Germinal center (tissue), 1 donor: ENCODE measurements at regions not wholly inside any gene's neighbourhood (a gene's known extent, or its start where the extent isn't known, plus 50 kb on each side); places are given as distances from the start of the nearest gene placed in this dataset.

Experiments
- DNase-seq: peaks from one replicate; pipeline ENCODE4 v3.0.0; 2012; ENCODE audit warnings: mixed read lengths, low spot score

- no peak for DNase-seq
Observed at GRCh38 chr20:40591119-40591518, 97.9 kb downstream of the MAFB start.

DNA sequence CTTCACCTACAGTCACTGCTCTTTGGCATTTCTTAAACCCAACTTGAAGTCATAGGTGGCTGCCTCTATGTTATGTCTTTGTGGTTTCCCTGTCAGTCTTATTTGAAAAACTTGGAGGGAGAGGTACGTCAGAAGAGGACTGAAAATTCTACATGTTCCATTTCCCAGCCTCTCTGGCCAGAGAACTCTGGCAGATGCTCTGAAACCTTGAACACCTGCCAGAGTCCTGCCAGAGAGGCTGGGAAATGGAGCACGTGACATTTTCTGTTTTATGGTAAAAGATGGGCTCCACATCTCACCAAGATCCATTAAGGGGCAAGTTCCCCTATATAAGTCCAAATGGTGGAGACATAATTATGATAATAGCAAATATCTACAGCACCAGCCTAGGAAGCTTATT, 99.5 kb downstream of the MAFB start:
- DNase-seq, result no peak

GRCh38 chr20:40588891-40589290, 100.1 kb downstream of the MAFB start:
- no peak for DNase-seq

GRCh38 chr20:40587038-40587437, 102.0 kb downstream of the MAFB start:
- no peak for DNase-seq

DNA sequence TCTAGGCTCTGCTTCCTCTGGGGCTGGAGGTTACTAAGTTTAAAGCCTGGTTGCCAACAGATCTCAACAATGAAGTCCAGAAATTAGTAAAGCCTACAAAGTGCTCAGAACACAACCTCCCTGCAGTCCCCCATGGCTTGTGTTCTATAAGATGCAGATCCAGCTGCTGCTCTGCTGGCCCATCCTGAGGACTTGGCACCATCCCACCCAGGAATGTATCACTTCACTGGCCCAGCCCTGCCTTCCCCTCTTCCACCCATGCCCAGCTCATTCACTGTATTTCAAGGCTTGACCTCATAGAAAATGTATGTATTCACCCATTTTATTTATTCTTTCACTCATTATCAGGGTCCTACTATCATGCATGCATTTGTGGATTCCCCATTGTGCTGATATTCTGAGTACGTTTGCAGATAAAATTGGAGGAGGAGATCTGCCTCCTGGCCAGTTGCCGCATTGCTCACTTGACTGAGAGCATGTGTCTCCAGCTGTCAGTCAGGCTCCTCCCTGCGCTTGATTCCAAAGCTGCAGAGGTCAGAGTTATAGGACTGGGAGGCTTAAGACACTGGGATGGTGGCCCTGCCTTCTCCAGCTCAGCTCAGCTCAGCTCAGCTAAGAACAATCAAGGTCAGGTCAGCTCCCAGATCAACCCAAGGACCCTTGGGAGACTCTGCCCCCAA, 104.8 kb downstream of the MAFB start:
- no peak for DNase-seq

DNA sequence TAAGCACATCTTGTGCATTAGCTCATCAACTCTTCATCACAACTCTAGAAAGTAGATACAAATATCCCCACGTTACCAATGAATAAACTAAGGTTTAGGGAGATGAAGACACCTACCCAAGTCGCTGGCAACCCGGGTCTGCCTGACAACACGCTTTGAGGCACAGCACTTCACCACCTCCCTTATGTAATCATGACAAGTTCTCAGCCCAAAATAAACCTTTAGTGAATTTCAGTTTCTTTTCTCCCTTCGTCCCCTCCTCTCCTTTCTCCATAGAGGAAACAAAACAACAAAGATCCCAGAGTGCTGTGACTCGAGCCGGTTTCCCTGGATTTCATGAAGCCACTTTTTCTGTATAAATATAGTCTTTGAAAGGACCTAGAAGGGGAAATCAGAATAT, 105.4 kb downstream of the MAFB start:
- DNase-seq, result no peak

DNA sequence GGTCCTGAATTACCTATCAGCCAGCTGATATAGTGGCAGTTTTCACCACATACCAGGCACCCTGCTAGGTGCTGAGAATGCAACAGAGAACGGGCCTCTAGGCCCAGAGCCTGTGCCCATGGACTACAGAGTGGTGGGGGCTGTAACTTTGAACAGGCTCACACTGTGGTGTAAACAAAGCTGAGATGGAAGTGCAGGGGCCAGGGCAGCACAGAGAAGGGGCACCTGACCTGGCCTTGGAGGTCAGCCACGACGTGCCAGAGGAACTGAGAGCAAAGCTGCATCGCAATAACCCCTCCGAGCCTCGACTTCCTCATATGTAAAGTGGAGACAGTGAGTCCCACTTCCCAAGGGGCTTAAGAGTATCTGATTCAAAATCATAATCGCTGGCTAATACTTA, 105.8 kb downstream of the MAFB start:
- DNase-seq, result no peak

- DNase-seq, result no peak
Observed at GRCh38 chr20:40582531-40582930, 106.5 kb downstream of the MAFB start.

DNA sequence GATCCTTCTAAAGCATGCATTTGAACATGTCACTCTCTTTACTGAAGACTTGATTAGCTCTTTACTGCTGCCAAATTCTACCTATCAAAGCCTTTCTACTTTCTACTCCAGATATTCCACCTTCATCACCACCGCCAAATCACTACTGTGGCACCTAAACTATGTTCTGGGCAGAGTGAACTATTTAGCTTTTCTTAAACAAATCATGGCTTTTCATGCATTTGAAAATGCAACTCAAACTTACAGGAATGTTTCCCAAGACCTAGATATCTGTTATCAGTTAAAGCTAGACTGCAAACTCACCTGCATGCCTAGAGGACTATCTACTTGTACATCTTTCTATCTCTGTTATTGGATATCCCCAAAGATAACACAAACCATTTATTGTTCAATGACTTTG, 109.3 kb downstream of the MAFB start:
- no peak for DNase-seq

GRCh38 chr20:40578961-40579360, 110.1 kb downstream of the MAFB start:
- no peak for DNase-seq

- DNase-seq, result no peak
Observed at GRCh38 chr20:40575851-40576250, 113.2 kb downstream of the MAFB start.

DNA sequence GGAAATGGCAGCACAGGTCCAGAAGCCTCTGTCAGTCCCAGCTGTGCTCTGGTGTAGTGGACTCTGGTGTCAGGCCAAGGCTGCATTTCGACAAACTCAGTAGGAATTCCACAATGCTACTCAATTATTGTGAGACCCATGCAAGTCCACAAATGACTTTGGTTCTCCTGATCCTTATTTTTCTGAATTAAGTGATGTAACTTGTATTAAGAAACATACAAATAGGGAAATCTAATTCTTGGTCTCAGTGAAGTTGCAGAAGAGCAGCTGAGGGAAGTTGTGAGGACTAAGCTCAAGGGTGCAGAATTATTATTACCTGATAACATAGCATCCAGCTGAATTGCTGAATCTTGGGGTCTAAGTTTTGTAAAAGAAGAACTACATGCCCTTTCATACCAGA, 116.8 kb downstream of the MAFB start:
- no peak for DNase-seq

GRCh38 chr20:40571639-40572038, 117.4 kb downstream of the MAFB start:
- DNase-seq, result no peak

DNA sequence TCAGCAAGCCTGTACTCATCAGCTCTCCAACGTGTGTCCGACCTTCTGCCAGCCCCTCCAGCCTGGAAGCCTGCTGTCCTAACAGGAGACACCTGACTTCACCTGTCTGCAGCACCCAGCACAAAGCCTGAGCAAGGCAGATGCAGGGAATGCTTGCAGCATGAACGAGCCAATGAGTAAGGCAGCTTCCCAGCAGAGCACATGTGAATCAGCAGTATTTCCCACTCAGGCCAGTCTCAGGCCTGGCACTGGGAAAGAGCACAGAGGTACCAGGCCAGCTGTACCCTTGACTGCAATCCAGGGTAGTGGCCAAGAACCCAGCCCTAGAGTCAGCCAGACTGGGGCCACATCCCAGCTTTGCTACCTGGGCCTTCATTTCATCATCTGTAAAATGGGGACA, 120.8 kb downstream of the MAFB start:
- no peak for DNase-seq

- no peak for DNase-seq
Observed at GRCh38 chr20:40565682-40566040, 123.4 kb downstream of the MAFB start.

DNA sequence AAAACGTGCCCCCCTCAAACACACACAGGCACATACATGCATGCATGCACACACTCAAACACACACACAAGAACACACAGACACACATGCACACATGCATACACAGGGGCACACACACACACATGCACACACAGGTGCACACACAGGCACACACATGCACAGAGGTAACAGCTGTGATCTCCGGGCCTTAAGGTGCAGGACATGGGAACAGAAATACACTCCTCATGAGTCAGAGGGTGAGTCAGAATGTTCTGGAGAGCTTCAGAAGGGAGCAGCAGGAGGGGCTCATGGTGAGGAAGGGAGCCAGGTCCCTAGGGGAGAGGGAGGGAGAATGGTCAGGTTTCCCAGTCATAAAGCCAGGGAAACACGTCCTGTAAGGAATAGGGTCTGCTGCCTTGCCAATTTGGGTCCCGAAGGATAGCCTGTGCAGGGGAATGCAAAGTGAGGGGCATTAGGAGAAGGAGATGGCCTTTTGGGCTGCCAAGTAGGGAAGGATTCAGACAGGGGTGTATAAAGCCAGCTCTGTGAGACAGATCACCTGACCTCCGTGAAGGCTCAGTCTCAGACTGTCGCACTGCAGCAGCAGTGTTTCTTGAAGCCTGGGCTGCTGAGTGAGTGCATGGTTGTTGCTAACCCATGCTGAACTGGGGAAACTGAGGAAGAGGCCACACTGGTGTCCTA, 123.9 kb downstream of the MAFB start:
- no peak for DNase-seq

DNA sequence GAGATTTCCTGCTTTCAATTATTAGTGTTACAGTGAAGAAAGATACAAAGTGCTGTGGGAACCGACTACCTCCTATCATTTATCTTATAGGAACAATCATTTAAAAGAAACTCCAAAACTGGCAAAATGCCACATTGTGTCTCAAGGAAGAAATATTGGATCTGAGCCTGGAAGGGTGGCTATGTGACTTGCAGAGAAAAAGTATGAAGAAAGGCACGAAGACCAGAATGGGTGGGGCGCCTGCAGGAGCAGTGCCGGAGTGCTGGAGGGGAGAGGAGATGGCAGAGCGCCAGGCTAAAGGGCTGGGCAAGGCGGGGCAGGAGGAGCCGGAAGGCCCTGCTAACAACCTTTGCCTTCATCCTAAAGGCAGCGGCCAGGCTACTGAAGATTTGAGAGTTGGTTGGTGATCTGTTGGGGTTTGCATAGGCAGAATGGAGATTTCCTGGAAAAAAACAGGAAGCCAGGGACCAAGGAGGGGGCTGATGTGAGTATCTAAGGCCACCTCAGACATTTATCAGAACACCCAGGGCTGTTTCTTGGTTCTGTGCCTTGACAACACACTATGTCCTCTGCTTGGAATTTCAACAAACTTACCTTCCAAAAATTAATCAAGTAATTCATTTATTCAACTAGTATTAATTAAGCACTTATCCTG, 125.6 kb downstream of the MAFB start:
- DNase-seq, result no peak

DNA sequence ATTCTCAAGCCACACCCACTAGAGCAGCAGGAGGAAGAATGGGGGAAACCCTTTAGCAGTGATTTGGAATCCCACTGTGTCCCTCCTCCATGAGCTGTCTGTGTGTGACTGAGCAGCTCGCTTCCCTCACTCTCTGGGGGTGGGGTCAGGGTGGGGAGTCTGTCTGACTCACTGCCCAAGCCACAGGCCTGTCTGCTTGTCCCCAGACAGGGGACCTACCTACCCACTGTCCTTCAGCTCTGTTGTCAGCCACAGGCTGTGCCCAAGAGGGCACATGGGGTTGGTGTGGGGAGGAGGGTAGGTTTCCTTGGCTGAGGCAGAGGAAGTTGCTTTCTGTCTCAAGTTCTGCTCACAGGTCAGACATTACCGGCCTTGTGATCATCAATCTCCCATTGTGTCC, 127.0 kb downstream of the MAFB start:
- no peak for DNase-seq

DNA sequence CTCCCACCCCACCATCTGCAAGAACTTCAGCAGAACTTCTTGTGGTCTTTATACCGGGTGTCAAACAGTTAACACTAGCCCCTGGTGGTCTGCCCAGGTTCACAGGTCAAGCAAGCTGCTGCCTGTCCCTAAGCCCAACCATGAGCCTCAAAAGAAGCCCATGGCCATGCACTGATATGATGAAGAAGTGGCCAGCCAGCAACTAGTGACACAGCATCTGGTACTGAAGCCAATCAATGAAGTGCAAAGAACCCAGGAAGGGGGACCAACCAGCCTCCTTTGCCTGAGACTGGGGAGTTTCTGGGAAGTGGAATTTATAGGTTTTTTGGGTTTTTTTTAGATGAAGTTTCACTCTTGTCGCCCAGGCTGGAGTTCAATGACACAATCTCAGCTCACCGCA, 127.8 kb downstream of the MAFB start:
- no peak for DNase-seq

- no peak for DNase-seq
Observed at GRCh38 chr20:40558212-40558611, 130.8 kb downstream of the MAFB start.

- no peak for DNase-seq
Observed at GRCh38 chr20:40551125-40551530, 137.9 kb downstream of the MAFB start.

- DNase-seq, result no peak
Observed at GRCh38 chr20:40547483-40548091, 141.4 kb downstream of the MAFB start.

GRCh38 chr20:40545478-40545877, 143.6 kb downstream of the MAFB start:
- no peak for DNase-seq
